ENCODE measurements at regions not wholly inside any gene's neighbourhood (a gene's known extent, or its start where the extent isn't known, plus 50 kb on each side); places are given as distances from the start of the nearest gene placed in this dataset.

- DNase-seq (ENCODE audit: low read depth): no peak
Measured at GRCh38 chr9:105921057-105921726, 226.9 kb downstream of the TMEM38B start.

- no peak for DNase-seq (ENCODE audit: low read depth)
Measured at GRCh38 chr9:105928416-105928815, 234.1 kb downstream of the TMEM38B start.

DNA sequence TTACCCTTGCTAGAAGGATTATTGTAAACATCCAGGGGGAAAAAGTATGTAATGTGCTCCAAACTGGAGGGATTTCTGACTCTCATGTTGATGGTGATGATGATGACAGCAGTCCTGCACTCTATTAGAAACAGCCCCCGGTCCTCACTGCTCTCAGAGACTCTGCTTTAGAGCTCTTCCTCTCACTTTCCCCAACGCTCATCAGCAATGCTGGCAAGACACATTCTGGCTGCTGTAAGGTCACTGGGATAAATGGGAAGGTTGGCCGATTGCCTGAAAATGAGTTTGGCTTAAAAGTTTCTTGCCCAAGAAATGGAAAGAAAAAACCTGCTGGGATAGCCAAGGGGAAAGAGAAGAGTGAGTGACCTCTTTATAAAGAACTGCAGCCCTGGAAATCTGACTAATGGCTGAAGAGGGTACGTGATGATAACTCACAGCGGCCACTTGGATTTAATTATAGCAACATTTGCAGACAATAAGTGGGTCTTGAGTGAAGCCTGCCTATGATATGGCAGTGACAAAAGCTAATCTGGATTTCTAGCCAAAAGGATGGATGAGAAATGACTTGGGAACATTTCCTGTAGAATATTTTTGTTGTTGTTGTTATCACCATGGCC lies 235.8 kb downstream of the TMEM38B start:
- DNase-seq (ENCODE audit: low read depth): no peak

GRCh38 chr9:105932276-105932675 lies 237.9 kb downstream of the TMEM38B start:
- DNase-seq (ENCODE audit: low read depth): no peak

- no peak for DNase-seq (ENCODE audit: low read depth)
Measured at GRCh38 chr9:105950448-105950847, 256.1 kb downstream of the TMEM38B start.

DNA sequence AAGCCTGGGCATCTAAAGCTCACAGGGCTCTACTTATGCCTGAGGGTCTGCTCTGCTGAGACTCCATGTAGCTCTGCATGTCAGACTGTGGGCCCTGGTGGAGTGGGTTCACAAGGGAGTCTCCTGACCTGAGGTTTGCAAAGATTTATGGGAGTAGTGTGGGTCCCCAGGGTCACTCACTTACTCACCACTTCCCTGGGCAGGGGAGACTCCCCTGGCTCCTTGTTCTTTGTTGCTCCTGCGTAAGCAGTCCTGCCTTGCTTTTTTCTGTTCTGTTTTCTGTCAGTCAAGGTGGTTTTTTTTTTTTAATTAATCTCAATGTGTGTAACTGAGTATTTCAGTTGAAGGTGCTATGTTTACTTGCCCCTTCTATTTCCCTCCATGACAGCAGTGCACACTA lies 256.6 kb downstream of the TMEM38B start:
- no peak for DNase-seq (ENCODE audit: low read depth)

- DNase-seq (ENCODE audit: low read depth): no peak
Measured at GRCh38 chr9:105954517-105954916, 260.2 kb downstream of the TMEM38B start.

DNA sequence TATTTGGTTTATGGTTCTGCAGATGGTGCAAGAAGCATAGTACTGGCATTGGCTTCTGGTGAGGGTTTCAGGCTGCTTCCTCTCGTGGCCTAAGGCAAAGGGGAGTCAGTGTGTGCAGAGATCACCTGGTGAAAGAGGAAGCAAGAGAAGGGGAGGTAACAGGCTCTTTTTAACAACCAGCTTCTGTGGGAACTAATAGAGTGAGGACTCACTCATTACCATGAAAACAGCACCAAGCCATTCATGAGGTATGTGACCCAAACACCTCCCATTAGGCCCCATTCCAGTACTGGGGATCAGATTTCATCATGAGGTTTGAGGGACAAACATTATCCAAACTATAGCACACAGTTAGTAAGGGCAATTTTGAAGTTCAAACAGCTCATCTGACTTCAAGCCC lies 263.5 kb downstream of the TMEM38B start:
- no peak for DNase-seq (ENCODE audit: low read depth)

GRCh38 chr9:105958587-105958986 lies 264.2 kb downstream of the TMEM38B start:
- DNase-seq (ENCODE audit: low read depth): no peak

- no peak for DNase-seq (ENCODE audit: low read depth)
Measured at GRCh38 chr9:105959531-105959930, 265.2 kb downstream of the TMEM38B start.

DNA sequence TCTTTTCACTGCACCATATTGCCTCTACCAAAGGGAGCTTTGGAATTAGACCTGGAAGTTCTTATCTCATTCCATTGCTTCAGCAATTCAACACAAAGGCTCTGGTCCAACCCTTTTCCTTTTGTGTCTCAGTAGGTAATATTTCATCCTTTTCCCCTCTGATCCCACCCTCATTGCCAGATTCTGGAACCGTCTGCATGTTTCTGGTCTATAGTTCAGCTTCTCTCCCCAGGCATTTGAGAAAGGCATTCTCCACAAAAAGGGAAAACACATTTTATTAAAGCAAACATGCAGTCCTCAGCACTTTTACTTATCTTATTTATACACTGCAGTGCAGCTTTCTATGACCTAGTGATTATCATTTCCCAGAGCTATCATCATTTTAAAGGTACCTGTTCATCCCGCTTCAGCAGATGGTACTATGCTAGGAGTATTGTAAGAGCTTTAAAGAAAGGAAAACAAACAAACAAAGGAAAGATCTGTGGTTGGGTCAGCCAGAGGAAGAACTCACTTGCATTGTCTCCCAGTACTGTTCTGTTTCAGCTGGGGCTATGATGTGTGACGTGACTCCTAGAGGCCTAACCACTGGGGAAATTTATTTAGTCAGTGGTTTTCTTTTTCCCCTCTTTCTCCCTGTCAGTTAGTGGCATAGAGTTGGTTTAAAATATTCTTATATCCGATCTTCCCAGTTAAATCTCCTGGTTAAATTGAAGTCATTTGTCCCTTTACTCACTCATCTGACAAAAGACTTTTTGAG lies 269.2 kb downstream of the TMEM38B start:
- no peak for DNase-seq (ENCODE audit: low read depth)

DNA sequence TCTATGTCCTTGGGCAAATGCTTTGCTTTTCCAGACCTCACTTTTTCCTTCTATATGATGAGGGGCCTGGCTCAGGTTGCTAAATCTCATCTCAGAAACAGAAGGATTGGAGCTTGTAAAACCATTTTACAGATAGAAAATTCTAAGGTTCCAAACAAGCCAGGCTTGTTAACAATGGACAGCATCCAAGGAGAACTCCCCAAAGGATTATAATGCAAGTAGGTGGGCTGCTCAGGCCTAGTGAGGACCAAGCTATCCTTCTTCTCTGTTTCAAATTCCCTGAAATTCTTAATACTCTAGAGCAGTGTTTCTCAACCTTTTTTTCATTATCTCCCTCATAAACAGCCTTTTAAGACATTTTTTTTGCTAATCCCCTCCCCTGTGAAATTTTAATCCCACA lies 269.8 kb downstream of the TMEM38B start:
- DNase-seq (ENCODE audit: low read depth): no peak

DNA sequence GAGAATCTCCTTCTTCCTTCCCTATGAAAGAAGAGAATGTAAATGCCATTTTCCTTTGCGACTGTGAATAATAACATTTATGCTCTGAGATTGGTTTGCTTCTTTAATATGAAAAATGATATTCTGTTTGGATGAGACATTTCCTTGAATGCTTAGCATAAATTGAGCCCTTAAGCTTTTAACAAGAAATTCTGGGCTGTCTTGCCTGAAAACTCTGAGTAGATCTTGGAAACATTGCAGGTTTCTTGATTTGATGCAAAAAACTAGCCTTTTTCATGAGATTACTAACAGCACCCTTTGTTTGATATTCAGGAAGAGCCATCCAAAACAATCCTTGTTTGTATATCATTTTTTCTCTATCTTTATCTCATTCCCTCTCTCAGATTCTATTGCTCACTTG lies 272.5 kb downstream of the TMEM38B start:
- no peak for DNase-seq (ENCODE audit: low read depth)

- no peak for DNase-seq (ENCODE audit: low read depth)
Measured at GRCh38 chr9:105967248-105967647, 272.9 kb downstream of the TMEM38B start.

- DNase-seq (ENCODE audit: low read depth): no peak
Measured at GRCh38 chr9:105967797-105968196, 273.5 kb downstream of the TMEM38B start.

DNA sequence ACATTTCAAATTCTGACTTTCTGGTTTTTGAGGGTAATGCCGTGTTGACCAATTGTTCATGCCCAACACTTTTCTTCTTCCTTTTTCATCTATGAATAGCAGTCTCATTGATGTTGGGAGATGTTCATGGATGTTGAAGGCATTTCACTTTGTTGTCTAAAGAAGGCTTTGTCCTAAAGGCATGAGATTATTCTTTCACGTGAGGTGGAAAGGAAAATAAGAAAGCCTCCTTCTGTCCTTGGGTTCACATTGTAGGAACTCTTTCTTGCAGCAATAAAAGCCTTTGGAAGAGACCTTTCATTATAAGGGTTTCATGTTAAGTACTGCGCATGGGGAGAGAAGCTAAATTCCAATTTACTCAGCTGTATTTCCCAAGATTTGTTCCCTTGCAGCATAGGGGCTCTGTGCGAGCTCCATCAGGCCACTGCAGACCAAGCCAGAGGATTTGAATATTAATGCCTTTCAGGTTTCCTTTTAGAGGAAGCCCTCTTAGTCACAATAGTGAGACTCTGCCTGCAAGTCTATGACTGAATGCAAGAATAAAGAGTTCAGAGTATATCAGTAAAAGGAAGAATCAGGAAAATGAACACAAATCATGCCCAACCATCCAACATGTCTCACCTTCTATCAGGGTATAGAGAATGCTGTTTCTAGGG lies 274.6 kb downstream of the TMEM38B start:
- no peak for DNase-seq (ENCODE audit: low read depth)

GRCh38 chr9:105969636-105970035 lies 275.3 kb downstream of the TMEM38B start:
- no peak for DNase-seq (ENCODE audit: low read depth)

- no peak for DNase-seq (ENCODE audit: low read depth)
Measured at GRCh38 chr9:105971986-105972385, 277.6 kb downstream of the TMEM38B start.

GRCh38 chr9:105972466-105973204 lies 278.3 kb downstream of the TMEM38B start:
- DNase-seq (ENCODE audit: low read depth): no peak

- DNase-seq (ENCODE audit: low read depth): no peak
Measured at GRCh38 chr9:105973951-105974351, 279.6 kb downstream of the TMEM38B start.

DNA sequence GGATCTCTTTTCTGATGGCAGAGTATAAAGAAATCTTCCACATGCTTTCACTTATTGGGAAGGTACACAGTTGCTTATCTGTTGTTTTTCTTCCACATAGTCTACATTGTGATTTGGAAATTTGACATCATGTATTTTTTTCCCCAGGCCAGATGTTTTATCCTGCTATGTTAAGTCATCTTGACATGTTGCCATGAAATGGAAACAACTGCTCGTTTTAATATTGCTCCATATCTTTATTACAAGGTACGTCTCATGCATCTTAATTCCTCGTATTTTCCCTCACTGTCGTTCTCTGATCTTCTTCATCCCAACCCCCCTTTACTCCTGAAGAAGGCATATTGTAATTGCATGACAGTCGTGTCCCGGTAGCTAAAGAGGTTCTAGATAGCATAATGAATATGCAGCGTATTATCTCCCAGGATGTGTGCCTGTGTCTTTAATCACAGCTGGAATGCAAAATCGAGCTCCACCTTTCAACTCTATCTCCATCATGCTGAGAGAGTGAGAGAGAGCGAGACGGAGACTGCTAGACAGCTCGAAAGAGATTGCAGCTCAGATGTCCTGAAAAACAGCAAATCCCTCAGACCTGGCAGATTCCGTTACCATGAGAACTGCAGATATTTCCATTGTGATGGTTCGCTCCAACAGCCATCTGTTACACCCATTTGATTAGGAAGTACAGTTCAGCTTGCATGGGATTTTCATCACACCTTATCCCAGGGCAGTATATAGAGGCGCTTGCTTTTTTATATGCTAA lies 281.7 kb downstream of the TMEM38B start:
- DNase-seq (ENCODE audit: low read depth): no peak
